NCI-H2107 treated with DMSO at 0.1 percent for 48 hours (cell line): ENCODE measurements at regions not wholly inside any gene's neighbourhood (a gene's known extent, or its start where the extent isn't known, plus 50 kb on each side); places are given as distances from the start of the nearest gene placed in this dataset.

Experiments
- DNase-seq: peaks from one replicate; lab custom pipeline; 2025; ENCODE audit not compliant: unreplicated experiment; lab: John Stamatoyannopoulos, UW

DNA sequence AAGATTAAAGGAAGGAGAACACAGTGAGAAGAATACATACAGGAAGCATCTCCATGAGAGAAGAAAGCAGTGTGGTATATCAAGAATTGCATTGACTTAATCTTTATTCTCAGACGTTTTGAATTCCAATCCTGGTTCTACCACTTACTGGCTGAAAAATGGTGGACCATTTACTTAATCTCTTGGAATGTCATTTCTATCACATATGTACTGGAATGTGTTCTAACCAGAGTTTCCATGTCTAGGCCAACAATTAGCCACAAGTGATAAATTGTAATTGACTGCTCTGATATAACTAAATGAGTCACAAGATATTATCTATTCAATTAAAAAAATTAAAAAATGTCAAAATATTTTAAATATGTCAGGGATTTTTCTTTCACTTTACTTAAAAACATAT, 626.1 kb downstream of the PTPRC start:
- no peak for DNase-seq

- no peak for DNase-seq
Observed at GRCh38 chr1:199265319-199265718, 626.5 kb downstream of the PTPRC start.

GRCh38 chr1:199269241-199269640, 630.4 kb downstream of the PTPRC start:
- DNase-seq, result no peak

- DNase-seq, result peak; percentile 55
Observed at GRCh38 chr1:199272139-199272544, 633.3 kb downstream of the PTPRC start.

- no peak for DNase-seq
Observed at GRCh38 chr1:199272628-199273086, 633.8 kb downstream of the PTPRC start.

GRCh38 chr1:199273837-199274379, 635.1 kb downstream of the PTPRC start:
- DNase-seq, result peak; percentile 67

DNA sequence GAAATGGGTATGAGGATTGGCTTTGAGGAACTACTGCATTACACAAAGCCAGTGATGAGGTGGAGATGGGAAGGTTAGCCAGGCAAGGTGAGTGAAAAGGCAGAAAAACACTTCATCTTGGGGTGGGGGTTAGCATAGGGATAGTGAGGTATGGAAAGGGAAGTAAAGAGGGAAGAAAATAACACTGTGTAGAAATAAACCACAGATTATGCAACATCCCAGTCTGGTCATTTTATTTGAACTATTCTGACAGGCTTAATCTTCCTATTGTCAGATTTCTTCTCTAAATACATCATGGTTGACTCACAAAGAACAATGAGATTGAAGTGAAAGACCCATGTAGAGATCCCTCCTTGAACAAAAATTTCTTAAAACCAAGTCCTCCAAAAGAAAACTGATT, 640.2 kb downstream of the PTPRC start:
- DNase-seq, result no peak

DNA sequence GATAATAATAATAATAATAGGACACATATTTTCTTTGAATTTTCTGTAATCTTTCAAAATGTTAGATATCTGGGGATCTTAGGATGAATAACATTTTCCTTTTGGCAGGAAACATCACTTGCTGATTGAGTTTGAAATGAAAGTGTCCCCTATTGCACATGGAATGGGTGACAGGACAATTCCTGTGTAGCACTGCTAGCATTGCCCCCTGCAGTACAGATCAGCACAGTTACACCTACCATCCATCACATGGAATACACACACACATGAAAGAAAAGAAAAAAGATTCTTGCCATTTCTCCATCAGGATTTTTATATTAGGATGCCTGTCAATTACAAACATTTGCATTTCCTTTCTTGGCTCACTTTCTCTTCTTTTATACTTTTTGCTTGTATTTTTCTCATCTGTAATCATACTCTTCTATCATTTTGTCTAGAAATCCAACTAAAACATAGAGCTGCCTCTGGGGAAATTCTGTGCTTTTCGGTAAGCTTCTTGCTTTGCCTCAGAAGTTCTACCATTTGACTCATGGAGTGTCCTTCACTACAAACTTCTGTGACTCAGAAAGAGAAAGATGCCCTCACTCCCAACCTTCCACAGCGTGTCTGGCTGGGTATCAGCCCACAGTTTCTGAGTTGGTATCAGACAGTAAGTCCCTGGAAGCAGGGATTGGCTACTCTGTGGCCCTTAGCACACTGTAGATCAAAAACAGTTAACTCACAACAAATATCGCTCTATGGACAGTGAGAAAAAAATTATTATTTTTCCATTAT, 641.2 kb downstream of the PTPRC start:
- no peak for DNase-seq

DNA sequence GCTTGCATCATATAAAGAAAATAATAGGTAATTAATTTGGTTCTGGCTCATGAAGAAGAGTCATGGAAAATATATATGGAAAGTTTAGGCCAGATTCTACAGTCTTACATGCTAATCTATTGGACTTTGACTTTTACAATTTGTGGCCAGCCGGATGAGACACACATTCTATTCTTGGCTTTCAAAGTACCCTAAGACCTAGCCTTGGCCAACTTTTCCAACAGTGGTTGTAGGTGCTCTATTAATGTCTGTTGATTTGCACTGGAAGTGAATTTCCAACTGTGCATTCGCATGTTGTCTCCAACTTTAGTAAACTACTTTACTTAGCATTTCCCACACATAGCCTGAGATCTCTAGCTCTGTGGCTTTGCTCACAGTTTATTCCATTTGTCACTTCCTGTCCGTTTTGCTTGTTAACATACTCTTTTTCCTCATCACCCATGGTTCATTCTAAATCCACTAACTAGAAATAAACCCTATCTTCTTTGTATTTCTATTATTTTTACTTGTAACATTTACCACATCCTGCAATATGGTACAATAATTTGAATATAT, 644.0 kb downstream of the PTPRC start:
- DNase-seq, result no peak

GRCh38 chr1:199283794-199284193, 645.0 kb downstream of the PTPRC start:
- no peak for DNase-seq

GRCh38 chr1:199287206-199287605, 648.4 kb downstream of the PTPRC start:
- DNase-seq, result no peak

GRCh38 chr1:199287647-199288046, 648.8 kb downstream of the PTPRC start:
- no peak for DNase-seq

DNA sequence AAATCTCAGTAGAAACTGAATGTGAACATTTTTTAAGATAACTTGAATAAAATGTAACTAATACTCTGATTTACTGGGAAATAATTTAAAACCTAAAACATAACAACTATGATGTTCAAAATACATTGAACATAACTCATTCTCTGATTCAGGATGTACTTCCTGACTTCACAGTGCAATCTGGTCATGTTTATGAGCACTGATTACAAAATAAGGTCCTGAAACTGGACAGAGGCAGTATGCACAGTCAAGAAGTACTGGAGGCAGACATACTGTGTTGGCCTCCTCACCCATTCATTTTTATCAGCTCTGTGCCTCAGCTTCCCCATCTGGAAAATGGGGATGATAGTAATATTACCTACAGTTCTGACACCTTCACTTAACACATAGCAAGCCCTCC, 651.3 kb downstream of the PTPRC start:
- DNase-seq, result no peak

DNA sequence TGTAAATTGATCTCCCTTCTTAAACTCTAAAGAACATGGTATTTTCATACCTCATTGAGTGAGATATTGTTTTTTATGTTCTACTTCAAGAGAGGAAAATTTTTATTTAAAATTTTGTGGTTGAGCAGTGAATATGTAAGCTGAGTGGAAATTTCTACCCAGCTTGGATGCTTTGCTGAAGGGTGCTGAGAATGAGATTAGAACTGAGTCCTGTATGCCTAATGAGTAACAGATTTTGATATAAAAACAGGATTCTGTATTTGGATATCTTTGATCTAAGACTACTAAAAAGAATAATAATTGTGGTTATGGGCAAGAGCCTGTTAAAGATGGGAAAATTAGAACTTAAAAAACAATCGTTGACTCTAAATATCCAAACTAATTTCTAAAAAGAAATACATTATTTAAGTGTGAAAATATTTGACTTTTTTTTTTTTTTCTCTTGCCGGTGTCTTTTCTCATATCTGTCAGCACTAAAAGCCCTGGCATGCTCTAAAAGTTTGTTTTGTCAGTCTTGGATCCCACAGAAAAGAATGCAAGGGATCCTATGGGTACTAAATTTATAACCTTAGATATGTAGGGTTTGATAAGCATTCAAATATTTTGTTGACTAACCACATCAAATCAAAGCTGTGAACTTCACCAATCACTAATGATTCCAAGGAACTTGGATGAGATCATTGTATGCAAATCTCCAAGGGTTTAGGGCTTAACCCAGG, 652.3 kb downstream of the PTPRC start:
- DNase-seq, result no peak

DNA sequence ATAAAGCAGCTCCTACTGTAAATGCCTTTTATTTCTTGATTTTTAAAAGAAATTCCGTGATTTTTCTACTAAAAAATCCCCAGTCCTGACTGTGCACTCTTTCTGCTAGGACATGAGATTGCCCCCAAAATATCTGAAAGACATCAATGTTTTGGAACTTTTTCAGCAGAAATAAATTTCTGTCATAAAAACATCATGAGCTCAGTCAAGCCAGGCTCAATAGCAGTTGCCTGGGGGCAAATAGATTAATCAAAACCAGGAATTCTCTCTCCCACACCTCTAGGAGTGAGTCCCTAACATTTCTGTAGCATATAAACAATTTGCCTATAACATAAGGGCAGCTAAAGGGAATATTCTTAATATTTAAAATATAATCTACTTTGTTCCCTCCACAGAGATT, 654.1 kb downstream of the PTPRC start:
- no peak for DNase-seq

DNA sequence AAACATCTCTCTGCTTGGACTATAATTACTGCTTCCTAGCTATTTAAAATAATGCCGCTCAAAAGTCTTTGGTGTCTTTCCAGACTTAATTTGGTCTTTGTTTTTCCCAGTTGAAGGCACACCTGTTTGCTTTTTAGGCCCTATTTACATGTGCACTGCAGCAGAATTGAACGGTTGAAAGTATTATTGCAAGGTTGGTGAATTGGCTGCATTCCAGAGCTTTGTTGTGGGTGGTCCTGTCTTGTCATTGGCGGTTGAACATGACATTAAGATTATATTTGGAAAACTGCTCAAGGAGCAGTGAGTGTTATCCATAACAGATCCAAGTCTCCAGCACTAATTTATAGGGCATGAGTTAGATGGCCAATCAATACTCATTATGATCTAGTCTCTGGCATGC, 656.3 kb downstream of the PTPRC start:
- DNase-seq, result no peak

DNA sequence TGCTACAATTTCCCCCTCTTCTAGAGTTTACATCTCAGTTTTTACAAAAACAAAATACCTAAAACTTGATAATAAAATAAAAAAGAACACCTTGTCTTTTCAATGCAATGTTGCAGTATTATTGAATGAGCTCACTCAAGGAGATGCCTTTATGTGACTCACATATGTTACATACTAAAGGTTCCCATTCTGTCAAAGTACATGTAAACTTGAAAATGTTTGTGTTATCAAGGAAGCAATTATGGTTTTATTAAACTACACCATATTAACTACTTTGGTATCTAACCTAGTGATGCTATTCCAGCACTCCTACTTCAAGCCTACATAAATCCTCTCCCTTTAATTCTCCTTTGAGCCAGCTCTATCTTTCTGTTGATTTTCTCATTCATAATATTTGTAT, 658.3 kb downstream of the PTPRC start:
- no peak for DNase-seq

GRCh38 chr1:199297887-199298286, 659.0 kb downstream of the PTPRC start:
- DNase-seq, result no peak

DNA sequence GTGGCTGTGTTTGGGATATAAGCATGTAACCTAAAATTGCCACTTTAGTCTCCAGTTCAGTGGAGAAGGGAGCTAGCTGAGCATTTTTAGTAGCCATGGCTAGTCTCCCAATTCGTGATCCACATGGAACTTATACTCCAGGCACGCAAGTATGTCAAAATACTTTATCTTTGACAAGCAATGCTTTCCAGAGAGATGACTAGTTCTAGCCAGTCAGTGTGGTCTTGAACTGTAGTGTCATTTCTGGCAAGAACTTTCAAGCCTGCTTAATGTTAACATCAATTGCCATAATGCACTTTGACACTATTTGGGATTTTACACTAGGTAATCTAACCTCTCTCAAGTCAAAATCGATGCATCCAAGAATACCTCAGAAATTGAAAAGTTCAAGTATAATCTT, 660.0 kb downstream of the PTPRC start:
- DNase-seq, result no peak

DNA sequence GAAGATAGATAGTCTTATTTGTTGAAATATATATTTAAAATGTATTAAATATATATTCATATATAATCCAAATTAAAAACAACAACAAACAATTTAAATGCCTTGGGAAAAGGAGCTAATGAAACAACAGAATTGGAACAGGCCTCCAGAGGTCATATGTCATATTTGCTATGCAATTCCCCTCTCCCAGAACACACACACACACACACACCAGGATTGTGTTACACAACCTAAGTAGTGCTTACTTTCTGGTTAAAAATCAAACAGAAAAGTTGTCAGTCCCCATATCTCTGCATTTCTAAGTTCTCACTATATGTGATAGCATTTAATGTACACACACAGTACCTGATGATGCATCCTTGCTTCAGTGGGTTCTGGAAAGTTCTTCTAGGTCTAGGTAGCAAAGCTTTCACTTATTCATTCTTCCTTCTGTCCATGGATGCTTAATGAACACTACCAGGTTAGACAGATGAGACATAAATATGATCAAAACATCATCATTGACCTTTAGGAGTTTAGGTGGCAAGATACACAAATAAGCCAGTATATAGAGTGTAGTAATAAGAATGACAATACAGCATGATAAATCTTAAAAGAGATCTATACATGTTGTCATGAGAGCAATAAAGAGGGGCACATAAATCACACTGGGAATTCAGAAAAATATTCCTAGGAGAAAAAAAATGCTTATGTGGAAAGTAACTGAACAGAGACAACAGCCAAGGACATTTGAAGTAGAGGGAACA, 662.8 kb downstream of the PTPRC start:
- DNase-seq, result no peak

DNA sequence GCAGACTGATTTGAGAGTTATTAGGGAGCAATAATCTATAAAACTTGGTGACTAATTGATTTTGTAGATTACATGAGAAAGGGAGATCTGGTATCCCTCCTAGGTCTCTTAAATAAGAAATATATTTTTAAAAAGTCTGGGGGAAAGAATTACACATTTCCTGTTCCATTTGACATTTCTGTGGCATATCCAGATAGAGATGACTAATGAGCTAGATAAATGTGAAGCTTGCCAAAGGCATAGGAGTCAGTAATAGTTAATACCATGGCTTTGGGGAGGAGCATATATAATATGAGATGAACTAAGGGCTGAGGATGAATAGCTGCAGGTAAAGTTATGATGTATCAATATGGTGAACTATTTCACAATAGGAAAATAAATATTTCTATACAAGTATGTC, 663.7 kb downstream of the PTPRC start:
- no peak for DNase-seq
